Tongue (tissue), 1 donor: ENCODE measurements at regions not wholly inside any gene's neighbourhood (a gene's known extent, or its start where the extent isn't known, plus 50 kb on each side); places are given as distances from the start of the nearest gene placed in this dataset.
"Not testable (repeated sequence)": the region's sequence is repeated elsewhere in the genome, so short reads cannot be mapped to it uniquely, and the experiment has no call there.

Source experiments
- DNase-seq: peaks from one replicate; pipeline ENCODE4 v3.0.0-alpha.2; 2015

GRCh38 chr20:29687438-29687837 is 1570.0 kb upstream of the DEFB115 start:
- no peak for DNase-seq

DNA sequence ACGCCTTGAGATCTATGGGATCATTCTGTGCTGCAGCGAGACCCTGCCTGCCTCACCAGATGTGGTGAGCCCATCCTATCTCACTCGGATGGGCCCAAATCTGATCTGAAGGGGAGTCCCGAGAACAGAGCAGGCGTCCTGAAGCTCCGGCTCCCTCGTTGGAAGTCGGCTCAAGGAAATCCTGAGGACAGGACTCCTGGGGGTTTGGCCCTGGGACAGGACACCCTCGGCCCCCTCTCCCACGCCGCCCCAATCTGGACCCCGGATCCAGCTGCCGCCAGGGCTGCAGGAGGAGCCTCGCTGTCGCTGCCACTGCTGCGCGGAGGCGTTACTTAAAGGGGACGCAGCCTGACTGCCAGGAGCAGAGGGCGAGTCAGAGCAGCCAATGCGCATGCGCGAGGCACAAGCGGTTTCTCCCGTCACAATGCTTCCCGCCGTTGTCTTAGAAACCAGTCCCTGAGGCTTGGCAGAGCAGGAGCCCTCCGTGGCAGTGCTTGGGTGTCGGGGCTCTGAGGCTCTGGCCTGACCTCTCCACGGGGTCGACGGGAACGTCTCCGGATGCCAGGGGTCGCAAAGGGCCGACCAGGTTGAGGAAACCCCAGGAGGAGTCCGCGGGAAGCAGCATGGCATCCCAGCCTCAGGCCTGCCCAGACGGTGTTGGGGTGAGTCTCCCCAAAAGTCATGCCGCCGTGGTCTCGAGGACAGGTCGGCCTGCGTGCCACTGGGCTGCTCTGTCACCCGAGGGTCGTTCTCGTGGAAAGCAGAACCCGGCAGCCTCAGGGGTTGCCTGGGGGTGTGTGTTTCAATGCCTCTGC is 1567.8 kb upstream of the DEFB115 start:
- DNase-seq, result no peak

GRCh38 chr20:29690274-29690673 is 1567.2 kb upstream of the DEFB115 start:
- no peak for DNase-seq

DNA sequence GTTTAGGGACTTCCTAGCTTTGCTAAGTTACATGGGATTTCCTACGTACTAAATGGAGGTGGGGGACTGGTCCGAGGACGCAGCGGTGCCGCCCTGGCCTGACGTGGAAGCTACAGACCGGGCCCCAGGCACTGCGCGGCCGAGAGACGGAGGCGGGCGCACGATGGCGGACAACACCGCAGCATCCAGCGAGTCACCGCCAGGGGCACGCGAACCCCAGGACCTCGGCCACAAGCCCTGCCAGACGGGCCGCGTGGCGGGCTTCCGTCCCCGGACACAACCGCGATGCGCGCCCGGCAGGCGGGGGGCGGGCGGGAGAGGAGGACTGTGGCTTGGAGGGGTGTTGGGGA is 1516.9 kb upstream of the DEFB115 start:
- no peak for DNase-seq

GRCh38 chr20:29740951-29741593 is 1516.4 kb upstream of the DEFB115 start:
- no peak for DNase-seq

GRCh38 chr20:29741594-29741893 is 1515.9 kb upstream of the DEFB115 start:
- no peak for DNase-seq

DNA sequence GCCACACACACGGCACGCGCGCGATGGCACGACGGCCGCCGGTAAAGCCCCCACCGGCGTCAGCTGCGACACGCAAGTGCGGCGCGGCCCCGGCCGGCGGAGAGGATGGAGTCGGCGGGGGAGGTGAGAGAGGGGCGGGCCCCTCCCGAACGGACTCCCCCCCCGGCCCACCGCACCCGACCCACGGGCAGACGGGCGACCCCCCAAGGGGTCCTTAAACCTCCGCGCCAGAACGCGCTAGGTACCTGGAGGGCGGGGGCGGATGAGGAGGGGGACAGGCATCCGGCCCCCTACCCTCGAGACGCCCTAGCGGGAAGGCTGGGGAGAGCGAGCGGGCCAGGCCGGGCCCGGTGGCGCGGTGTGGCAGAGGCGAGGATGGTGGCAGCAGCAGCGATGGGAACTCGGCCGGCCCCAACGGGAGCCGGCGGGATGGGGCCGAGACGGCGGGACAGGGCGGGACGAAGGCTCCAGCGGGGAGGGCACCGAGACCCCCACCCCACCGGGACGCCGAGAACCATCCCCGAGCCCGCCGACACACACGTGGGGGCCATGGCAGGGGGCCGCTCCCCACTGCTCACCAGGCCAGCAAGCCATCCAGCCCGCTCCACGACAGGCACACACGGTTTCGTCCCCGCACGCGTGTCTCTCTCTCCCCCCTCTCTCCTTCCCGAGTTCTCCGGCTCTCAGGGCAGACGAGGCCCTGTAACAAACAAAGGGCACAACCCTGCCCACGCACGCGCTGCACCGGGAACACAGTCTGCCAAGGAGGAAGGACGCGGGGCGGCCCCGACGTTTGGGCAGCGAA is 1515.4 kb upstream of the DEFB115 start:
- no peak for DNase-seq

DNA sequence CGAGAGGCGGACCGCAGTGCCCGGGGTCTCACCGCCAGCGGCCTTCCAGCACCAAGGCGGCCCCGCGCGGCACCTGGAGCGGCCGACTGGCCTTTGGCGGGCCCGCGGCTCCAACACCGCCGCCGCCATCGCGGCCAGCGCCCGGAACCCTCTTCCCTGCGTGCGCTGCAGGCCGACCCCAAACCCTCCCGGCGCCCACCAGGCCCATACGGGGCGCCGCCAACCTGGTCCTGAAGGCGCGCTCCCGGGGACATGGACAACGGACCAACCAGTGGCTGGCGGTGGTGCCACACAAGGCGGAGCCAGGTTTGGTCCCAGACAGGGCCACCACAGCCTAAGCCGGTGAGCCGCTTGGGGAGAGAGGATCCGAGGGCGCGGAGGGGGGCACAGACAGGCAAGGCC is 1514.8 kb upstream of the DEFB115 start:
- no peak for DNase-seq

GRCh38 chr20:29743101-29743931 is 1514.1 kb upstream of the DEFB115 start:
- DNase-seq, result no peak

DNA sequence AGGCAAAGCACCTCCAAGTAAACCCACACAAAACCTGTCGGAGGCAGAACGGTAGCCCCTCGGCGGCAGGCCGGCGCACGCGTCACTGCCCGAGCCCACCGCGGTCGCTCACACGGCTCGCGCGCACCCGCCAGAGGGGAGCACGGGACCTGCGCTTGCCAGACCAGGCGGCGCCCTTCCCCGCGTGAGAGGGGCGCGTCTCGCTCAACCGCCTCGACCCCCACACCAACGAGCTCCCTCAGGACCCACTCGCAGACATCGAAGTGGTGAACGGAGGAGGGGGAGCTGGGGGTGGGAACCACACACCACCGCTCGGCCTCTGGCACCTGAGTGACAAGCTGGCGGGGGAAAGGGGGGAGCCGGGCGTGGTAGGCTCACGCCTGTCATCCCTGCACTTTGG is 1513.4 kb upstream of the DEFB115 start:
- no peak for DNase-seq

DNA sequence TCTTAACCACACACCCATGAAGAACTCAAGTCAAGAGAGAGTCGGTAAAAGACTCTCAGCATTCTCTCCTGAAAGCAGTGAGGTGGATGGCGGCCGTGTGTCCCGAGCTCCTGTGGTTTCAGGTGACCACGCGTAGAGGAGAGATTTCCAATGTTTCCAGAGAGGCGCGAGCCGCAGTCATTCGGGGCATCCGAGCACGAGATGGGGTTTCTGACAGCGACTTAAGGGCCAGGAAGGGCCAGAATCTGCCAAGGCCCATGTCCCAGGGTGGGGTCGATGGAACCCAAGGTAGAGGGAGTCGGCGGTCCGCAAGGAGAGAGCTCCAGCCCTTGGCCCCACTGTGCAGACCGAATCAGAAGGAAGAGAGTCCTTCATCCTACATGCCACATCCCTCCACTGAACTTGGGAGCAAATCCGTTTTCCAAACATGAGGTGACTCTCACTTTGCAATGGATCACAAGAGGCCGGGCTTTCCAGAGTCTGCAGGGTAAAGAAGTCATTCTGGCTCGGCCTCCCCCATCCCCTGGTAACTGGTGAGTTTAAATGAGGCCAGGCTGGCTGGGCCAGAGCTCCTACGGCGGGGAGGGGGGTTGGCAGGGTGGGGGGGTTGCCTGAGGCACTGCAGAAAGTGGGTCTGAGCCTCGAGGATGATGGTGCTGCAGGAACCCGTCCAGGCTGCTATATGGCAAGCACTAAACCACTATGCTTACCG is 1511.8 kb upstream of the DEFB115 start:
- not testable (repeated sequence) for DNase-seq

DNA sequence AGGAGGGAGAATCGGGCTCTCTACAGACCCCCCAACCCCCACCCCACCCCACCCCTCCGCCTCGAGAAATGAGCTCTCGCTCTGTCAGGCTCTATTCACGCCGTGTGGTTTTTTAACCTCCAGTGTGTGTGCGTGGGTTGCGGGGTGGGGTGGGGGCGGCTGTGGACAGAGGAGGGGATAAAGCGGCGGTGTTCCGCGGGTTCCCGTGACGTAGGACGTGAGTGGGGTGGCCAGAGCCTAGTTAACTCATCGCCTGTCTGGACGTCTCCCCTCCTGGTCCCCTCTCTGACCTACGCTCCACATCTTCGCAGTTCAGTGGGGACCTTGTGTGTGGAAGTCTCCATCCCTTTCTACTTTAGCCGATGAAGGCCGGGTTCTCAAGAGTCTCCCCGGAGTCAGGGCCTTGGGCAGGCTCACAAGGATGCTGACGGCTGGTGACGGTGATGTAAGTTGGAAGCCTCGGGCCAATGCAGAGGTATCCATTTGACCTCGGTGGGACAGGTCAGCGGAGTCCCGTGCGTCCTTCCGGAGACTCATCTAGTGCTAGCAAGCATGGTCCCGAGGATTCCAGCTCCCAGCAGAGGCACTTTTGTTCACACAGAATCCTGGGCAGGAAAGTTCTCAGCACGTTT is 1507.1 kb upstream of the DEFB115 start:
- DNase-seq, result no peak

DNA sequence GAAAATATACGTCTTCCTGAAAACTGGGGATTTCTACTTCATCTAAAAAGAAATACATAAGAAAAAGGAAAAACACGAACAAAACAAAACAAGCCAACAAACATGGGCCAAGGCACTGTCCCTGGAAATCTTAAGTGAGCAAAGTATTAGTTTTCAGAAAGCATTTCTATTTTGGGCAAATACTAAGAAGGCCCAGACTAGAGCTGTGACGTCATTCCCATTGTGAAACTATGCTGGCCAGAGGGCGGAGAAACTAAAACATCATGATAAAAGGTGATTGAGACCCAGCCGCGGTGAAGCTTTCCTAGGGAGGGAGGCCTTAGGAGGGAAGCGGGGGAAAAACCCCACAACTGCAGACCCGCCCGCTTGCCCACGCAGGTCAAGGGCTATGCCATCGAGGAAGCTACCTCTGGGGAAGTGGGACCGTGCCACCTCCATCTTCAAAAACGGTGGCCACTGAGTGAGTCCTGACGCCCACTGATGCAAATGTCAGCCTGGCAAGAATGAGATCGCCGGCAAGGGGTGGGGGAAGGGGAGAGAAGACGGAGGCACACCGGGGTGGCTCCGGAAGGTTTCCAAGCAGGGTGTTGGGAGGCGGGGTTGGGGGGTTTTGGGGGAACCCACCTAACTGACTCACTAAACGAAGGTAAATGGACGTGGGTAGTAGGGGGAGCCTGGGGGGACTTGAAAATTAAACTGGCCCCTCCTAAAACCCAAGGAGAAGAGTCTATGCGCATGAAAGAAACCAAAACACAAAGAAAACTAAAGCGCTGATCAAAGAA is 1504.6 kb upstream of the DEFB115 start:
- not testable (repeated sequence) for DNase-seq

DNA sequence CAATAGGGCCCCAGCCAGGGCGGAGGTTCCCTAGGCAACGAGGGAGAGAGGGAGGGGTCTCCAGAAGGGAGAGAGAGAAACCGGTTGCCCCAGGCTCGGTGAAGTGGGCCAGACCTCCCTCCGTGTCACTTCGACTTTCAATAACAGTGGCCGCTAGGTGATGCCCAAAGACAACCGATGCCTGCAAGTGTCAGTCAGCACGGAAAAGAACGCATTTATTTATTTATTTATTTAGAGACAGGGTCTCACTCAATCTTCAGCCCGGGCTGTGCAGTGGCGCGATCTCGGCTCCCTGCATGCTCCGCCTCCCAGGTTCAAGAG is 1504.1 kb upstream of the DEFB115 start:
- DNase-seq, result not testable (repeated sequence)

DNA sequence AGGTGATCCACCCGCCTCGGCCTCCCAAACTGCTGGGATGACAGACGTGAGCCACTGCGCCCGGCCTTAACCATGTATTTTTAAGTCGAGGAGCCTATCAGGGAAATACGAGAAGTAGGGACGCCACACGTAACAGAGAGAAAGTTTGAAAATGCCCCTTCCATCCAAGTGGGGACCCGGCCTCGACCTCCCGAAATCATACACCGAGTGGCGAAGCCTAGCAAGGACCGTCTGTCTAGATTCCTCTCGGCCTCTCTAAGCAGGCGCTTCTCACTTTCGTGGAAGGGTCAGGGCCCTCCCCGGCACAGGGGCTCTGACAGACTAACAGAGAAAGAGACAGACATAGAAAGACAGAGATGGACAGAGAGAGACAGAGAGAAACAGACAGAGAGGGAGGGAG is 1503.6 kb upstream of the DEFB115 start:
- not testable (repeated sequence) for DNase-seq

DNA sequence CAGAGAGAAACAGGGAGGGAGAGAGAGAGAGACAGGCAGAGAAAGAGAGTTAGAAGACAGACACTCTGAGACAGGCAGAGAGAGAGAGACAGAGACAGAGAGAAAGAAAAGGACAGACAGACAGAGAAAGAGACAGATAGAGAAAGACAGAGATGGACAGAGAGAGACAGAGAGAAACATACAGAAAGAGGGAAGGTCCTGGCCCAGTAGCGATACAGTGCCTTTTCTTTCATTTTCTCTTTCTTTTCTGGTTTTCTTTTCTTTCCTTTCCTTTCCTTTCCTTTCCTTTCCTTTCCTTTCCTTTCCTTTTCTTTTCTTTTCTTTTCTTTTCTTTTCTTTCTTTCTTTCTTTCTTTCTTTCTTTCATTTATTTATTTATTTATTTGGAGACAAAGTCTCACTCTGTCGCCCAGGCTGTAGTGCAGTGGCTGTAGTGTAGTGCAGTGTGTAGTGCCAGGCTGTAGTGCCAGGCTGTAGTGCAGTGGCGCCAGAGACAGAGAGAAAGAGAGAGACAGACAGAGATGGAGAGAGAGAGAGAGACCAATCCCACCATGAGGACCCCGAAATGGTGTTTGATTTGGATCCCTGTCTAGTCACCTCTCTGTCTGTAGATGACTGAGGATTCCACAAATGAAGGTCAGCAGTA is 1501.5 kb upstream of the DEFB115 start:
- not testable (repeated sequence) for DNase-seq

DNA sequence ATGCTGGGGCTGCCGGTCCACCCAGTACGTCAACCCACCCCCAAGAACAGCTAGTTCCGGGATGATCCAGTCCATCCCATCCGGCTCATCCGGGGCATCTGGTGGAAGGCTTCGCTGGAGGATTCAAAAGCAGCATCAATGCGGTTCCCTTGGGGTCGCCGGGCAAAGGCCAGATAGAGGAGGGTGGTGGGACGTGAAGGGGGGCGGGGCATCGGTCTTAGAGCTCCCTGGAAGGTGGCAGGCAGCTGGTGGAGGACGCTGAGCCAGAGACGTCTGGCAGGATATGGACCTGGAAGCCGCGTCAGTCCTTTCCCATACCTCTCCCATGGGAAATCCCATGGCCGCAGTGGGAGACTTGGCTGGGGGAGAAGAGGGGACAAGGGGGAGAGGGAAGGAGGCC is 1500.8 kb upstream of the DEFB115 start:
- DNase-seq, result no peak

- DNase-seq, result not testable (repeated sequence)
Observed at GRCh38 chr20:29761621-29762385, 1495.7 kb upstream of the DEFB115 start.

- DNase-seq, result no peak
Observed at GRCh38 chr20:29762620-29763019, 1494.8 kb upstream of the DEFB115 start.
